H7 (cell line): ENCODE measurements at regions not wholly inside any gene's neighbourhood (a gene's known extent, or its start where the extent isn't known, plus 50 kb on each side); places are given as distances from the start of the nearest gene placed in this dataset.

Experiments
- DNase-seq: peaks from one replicate; pipeline ENCODE4 v3.0.0; 2012
- H3K27me3 ChIP-seq: 2 replicates; pipeline ENCODE4 v1.6.0; 2011; ENCODE audit warnings: mild to moderate bottlenecking, low read length; ENCODE audit not compliant: control insufficient read depth, insufficient read depth
- H3K36me3 ChIP-seq: replicated peaks from 2 replicates; pipeline ENCODE4 v1.5.1; 2011; ENCODE audit warnings: low read length; ENCODE audit not compliant: control insufficient read depth, insufficient read depth
- H3K4me3 ChIP-seq: 2 replicates; pipeline ENCODE4 v1.5.1; 2011; ENCODE audit warnings: low read depth, mild to moderate bottlenecking, control low read depth, low read length, moderate library complexity; ENCODE audit not compliant: insufficient read depth

DNA sequence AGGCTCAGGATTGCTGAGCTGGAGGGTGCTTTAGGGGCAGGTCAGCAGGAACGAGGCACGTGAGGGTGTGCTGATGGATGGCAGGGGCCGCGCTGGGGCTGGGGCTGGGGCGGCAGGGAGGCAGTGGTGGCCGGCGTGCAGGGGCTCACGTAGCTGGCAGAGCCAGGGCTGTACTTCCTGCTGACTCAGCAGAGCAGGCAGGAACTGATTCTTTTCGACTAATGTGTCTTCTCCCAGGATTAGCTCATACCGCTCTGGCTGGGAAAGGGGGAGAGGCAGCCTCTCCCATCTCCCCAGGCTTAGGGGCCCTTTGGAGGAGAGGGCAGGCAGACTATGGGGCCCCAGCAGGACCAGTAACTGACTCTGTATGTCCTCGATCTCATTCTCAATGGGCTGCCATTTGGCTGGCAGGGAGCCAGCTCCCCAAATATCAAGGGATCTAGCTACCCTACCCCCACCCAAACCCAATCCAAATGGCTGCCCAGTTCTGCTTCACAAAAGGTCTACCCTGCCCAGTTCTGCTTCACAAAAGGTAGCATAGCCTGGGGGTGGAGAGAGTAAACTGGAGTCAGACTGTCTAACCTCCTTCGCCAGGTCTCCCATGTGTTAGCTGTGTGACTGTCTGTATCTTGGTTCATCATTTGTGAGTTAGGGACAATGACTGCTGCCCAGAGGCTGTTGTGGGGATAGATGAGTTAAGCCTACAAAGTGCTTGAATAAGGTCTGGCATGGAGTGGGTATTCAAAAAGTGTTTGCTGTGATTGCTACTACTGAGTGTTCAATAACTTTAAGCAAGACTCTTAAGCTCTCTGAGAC is 100.1 kb upstream of the SLC2A1 start:
- peak; percentile 65 for DNase-seq
- H3K27me3 ChIP-seq, result no peaks in the 10 kb centered on the region
- H3K4me3 ChIP-seq, result no peak overlapping the region
- no peaks in the 10 kb centered on the region for H3K36me3 ChIP-seq

DNA sequence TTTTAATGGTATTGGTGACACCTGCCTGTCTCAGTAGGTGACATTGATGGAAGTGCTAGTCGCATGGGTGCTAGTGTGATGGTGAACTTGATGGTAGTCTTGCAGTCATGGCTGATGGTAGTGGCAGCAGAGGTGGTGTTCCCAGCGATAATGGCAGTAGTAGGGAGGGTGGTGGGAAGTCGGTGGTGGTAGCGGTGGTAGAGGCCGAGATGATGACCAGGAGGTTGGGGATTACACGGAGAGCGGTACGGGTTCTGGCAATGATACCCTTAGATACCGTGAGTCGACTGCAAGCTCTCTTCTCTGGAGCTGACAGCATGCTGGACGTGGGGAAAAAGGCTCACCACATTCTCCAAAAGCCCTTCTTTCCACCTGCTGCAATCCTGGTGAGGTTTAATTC is 99.4 kb upstream of the SLC2A1 start:
- Histone ChIP-seq H3K36me3 (no peaks in the 10 kb centered on the region), H3K27me3 (no peaks in the 10 kb centered on the region), H3K4me3 (no peak overlapping the region)
- DNase-seq, result no peak

DNA sequence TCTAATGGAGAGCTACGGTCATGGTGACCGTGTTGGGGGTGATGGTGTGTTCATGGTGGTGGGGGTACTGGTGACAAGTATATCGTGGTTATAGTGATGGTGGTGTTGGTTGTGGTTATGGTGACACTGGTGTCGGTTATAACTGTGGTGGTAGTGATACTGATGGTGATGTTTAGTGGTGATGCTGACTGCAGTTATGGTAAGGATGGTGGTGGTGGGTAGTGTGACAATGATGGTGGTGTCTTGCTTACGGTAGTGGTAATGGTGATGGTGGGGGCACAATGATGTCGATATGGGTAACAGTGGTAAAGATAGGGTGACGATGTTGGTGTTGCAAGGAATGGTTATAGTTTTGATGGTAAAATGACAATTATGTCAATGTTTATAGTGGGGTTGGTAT is 98.9 kb upstream of the SLC2A1 start:
- Histone ChIP-seq H3K27me3 (no peaks in the 10 kb centered on the region), H3K4me3 (no peak overlapping the region), H3K36me3 (no peaks in the 10 kb centered on the region)
- DNase-seq, result no peak

DNA sequence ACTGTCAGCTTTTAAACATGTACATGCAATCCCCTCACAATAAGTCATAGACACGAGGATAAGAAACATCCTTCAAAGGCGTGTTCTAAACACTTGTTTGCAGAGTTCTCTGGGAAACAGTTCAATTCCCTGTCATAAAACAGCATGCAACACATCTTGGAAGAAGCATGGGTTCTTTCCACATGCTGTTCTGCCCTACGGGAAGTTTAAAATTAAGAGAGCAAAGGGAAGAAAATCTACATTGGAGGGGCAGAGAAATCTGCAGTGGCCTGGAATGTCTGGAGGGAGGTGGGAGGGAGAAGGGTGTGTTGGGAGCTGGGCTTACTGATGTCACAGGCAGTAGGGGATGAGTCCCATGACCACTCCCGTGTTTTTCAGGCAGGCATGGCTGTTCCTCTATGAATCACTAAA is 98.3 kb upstream of the SLC2A1 start:
- Histone ChIP-seq H3K27me3 (no peaks in the 10 kb centered on the region), H3K4me3 (no peak overlapping the region), H3K36me3 (no peaks in the 10 kb centered on the region)
- no peak for DNase-seq

DNA sequence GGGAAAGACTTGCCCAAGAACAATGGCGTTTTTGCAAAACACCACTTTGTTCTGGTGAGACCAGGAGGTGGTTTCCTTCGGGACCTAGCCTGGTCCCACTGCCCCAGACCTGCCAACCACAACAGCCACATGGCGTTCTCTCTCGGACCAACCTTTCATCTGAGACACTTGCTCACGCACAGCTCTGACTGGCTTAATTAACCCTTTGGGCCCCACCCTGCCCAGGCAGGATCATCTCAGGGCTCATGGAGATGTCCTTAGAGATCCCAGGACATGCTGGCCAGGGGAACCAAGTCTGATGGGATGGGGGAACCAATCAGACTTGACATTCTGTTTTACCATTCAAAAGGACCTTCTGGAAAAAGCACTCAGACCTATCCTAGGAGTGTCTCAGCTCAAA is 97.8 kb upstream of the SLC2A1 start:
- Histone ChIP-seq H3K4me3 (no peak overlapping the region), H3K36me3 (no peaks in the 10 kb centered on the region), H3K27me3 (no peaks in the 10 kb centered on the region; the same call in 1 of the 2 replicates)
- no peak for DNase-seq

DNA sequence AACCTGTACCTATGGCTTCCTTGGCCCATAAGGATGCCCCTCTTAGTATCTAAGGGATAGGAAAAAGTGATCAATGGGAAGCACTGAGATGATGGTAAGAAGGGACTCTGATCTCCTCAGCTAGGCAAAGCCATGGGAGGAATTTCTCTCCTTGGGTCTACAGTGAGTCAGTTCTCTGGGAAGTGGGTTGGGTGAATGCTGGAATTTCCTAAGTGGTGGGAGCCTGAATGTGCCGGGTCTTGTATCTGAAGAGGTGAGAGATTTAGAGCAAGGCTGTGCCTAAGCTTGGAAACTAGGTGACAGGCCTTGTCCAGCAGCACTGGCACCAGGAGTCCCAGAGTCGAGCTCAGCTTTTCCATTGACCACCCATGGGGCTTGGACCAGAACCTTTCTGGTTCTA is 96.3 kb upstream of the SLC2A1 start:
- Histone ChIP-seq H3K36me3 (no peaks in the 10 kb centered on the region), H3K4me3 (no peak overlapping the region), H3K27me3 (no peaks in the 10 kb centered on the region; the same call in 1 of the 2 replicates)
- DNase-seq, result no peak

DNA sequence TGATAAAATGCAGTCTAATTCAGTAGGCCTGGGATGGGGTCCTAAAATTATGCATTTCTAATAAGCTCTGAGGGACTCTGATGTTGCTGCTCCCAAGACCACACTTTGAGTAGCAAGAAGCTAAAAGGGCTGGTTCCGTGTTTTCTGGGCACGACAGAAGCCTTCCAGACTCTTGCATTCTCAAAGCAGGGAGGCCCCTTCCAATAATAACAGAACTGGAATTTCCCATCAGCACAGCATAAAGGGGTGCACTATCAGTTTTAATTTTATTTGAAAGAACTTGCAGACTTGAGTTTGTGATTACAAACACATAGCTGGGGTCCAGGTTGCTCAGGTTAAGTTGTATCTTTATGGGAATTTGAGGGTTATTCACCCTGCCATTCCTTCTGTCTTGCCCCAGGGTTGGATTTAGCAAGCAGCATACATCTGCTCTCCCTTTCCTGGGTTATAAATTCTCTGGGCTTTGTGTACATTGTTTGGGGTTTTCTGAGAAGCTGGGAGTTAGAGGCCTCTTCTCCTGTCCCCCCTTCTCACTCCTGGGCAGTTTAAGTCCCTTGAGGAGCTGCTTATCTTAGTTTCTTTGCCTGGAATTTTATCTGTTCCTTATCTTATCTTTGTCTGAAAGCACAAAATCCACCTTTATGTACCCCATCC is 94.2 kb upstream of the SLC2A1 start:
- no peaks in the 10 kb centered on the region; the same call in 1 of the 2 replicates for H3K27me3 ChIP-seq
- peak; percentile 10 for DNase-seq
- no peaks in the 10 kb centered on the region for H3K36me3 ChIP-seq
- no peak overlapping the region for H3K4me3 ChIP-seq

DNA sequence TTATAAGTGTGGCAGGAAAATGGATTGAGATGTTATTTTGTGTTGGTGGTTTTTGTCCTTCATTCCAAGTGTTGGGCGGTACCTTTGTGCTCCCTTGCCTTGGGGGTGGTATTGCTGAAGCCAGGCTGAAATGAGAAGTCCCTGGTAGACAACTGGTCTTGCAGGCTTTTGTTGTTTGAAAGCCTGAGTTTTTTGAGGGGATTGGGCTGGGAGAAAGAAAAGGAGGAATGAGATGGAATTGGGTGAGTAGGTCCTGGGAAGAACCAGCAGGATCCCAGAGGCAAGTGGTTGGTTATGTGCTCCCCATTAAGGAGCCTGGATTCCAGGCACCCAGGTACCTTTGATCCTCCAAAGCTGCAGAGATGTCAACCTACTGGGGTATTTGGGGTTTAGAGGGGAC is 93.7 kb upstream of the SLC2A1 start:
- Histone ChIP-seq H3K27me3 (no peaks in the 10 kb centered on the region; the same call in 1 of the 2 replicates), H3K4me3 (no peak overlapping the region), H3K36me3 (no peaks in the 10 kb centered on the region)
- DNase-seq, result peak; percentile 7

DNA sequence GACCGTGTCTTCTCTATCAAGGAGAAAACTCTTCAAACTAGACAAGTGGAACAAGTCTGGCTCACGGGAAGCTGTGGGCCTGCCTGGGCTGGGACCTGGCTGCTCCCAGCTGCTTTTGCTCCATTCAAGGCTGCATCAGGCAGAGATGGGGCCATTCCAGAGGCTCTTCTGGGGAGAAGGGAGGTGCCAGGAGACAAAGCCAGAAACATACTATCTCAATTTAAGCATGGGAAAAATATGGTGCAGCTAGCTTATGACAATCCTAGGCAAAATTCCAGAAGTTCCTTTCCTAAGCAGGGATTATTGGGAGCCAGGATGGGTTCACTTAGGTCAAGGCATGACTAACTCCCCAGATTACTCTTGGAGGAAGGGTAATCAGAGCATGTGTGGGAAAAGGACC is 90.8 kb upstream of the SLC2A1 start:
- Histone ChIP-seq H3K27me3 (no peaks in the 10 kb centered on the region; the same call in 1 of the 2 replicates), H3K4me3 (no peak overlapping the region), H3K36me3 (no peaks in the 10 kb centered on the region)
- no peak for DNase-seq

DNA sequence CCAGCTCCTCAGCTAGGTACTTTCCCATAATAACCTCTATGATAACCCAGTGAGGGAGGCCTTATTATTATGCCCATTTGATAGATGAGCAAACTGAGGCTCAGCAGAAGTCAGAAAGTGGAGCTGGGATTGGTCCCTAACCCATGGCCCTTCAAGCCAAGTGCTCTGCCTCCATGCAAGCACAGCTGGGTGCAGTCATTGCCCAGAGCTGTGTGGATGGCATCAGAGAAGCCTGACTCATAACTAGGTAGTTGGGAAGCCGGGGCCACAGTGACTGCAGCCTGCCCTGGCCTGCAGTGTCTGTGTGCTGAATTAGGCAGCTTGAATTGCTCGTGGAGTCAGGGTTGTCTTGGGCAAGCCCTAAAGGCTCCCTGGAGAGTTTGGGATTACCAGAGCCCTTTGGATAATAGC is 89.9 kb upstream of the SLC2A1 start:
- H3K4me3 ChIP-seq, result no peak overlapping the region
- no peaks in the 10 kb centered on the region for H3K36me3 ChIP-seq
- DNase-seq, result no peak
- no peaks in the 10 kb centered on the region; the same call in 1 of the 2 replicates for H3K27me3 ChIP-seq

DNA sequence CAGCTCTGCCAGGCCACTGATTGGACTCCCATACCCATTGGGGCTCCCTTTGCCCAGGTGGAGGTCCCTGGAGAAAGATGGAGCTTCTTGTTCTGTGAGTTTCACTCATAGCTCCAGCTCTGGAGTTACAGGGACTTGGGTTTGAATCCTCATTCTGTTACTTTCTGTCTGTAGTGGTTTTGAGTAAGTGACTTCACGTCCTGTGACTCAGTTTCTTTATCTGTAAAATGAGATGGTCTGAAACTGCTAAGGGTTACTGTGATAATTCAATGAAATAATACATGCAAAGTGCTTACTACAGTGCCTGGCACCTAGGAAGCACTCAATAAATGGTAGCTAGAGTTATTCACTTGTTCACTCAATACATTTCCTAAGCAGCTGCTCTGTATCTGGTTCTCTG is 88.5 kb upstream of the SLC2A1 start:
- no peak for DNase-seq
- Histone ChIP-seq H3K36me3 (no peaks in the 10 kb centered on the region), H3K4me3 (no peak overlapping the region), H3K27me3 (no peaks in the 10 kb centered on the region; the same call in 1 of the 2 replicates)

DNA sequence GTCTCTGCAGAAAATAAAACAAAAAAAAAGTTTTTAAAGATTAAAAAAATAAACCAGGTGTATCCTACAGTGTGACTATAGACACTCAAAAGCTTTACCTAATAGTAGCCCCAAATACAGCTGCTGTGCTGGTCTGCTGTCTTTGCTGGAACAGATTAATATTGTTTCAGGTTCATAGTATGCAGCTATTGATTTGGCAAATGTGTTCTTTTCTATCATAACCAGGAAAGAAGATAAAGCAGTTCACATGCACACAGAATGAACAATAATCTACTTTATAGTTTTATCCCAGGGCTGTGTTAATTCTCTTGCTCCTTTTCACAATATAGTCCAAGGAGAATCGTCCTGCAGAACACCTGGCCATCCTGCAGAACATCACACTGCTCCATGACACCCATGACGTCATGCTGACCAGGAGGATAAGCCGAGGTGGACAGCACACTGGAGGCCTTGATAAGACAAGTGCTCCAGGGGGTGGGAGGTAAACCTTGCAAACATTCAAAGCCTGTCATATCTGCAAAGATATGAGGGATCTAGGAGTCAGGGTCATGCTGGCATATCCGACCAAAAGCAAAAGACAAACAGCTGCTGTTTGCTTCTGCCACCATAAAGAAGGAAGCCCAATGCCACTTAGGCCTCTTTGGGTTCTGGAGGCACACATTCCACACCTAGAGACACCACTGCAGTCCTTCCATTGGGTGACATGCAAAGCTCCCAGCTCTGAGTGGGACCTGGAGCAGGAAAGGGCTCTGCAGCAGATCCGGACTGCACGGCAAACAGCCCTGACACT is 86.1 kb upstream of the SLC2A1 start:
- no peak for DNase-seq
- Histone ChIP-seq H3K4me3 (no peak overlapping the region), H3K36me3 (no peaks in the 10 kb centered on the region), H3K27me3 (no peaks in the 10 kb centered on the region)

DNA sequence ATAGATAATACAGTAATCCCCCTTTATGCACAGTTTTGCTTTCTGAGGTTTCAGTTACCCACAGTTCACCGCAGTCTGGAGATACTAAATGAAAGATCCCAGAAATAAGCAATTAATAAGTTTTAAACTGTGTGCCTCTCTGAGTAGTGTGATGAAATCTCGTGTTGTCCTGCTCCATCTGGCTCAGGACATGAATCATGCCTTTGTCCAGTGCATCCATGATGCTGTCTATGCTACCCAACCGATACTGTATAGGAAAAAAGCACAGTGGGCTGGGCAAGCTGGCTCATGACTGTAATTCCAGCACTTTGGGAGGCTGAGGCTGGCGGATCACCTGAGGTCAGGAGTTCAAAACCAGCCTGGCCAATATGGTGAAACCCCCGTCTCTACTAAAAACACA is 85.0 kb upstream of the SLC2A1 start:
- no peak overlapping the region for H3K4me3 ChIP-seq
- DNase-seq, result no peak
- no peaks in the 10 kb centered on the region for H3K27me3 ChIP-seq
- no peaks in the 10 kb centered on the region for H3K36me3 ChIP-seq

DNA sequence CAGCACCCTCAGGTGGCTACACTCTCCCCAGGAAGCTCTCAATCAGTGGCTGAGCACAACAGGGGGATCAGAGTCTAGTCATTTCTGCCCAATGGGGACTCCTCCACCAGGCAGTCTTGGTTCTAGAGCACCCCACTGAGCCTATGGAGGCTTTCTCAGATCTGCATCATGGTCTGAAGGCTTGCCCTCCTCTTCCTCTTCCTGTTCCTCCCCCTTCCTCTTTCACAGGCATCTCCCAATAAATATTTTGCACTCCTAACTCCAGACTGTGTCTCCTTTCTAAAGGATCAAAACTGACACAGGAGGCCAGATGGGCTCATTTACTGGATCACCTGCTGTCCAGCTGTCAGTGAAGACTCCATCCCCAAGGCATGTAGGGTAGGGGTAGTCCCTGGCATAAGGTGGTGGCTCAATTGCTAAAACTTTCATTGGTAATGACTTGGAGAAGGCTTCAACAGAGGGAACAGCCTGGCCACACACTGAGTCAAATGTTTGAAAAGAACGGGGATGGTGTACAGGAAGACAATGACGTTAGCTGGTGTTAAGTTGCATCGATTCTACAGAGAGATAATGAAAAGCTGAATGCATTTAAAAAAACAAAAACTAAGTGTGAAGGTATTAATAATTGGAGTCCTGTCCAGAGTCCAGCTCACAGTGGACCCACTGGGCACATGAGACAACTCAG is 84.2 kb upstream of the SLC2A1 start:
- Histone ChIP-seq H3K4me3 (no peak overlapping the region), H3K36me3 (no peaks in the 10 kb centered on the region), H3K27me3 (no peaks in the 10 kb centered on the region)
- no peak for DNase-seq
